ENCODE measurements at regions not wholly inside any gene's neighbourhood (a gene's known extent, or its start where the extent isn't known, plus 50 kb on each side); places are given as distances from the start of the nearest gene placed in this dataset.

DNA sequence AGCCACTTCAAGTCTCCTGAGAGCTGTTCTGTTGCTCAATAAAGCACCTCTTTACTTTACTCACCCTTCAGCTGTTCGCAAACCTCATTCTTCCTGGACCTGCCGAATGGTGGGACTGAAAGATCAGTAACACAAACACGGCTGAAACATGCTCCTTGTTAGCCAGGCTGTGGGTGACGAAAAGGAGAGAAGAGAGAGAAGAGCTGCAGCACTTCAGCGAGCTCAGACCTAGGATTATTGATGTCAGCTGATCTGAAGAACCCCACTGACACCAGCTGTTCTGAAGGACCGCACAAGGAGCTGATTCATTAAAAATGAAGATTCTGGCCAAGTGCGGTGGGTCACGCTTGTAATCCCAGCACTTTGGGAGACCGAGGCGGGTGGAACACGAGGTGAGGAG, 2020.0 kb upstream of the ADGRL3 start:
- intact Hi-C loops (cut with DNase I), result no loop called here

GRCh38 chr4:59180969-59181368, 2019.2 kb upstream of the ADGRL3 start:
- H3K36me3 ChIP-seq (replicated peaks in 1 of 2), result no peaks in the 10 kb centered on the region
- no peak for DNase-seq
- no peak overlapping the region for H3K27ac ChIP-seq
- H3K9me3 ChIP-seq (replicated peaks in 1 of 3), result no peaks in the 10 kb centered on the region
- intact Hi-C loops (cut with DNase I), result no loop called here
- TF ChIP-seq POLR2A (IDR thresholded peaks at IDR 0.05) (no peak), CTCF (IDR thresholded peaks at IDR 0.05) (no peak)
- H3K4me3 ChIP-seq, result no peak overlapping the region
- H3K27me3 ChIP-seq, result no peaks in the 10 kb centered on the region
- H3K4me1 ChIP-seq (replicated peaks in 1 of 2), result no peaks in the 10 kb centered on the region

More for the DNA sequence above, 2020.0 kb upstream of the ADGRL3 start:
- no peaks in the 10 kb centered on the region for H3K9me3 ChIP-seq (replicated peaks in 1 of 3)
- H3K27ac ChIP-seq, result no peak overlapping the region
- no peak for TF ChIP-seq CTCF (IDR thresholded peaks at IDR 0.05)
- no peak for TF ChIP-seq POLR2A (IDR thresholded peaks at IDR 0.05)
- no peak for DNase-seq
- no peak overlapping the region for H3K4me3 ChIP-seq
- no peaks in the 10 kb centered on the region for H3K36me3 ChIP-seq (replicated peaks in 1 of 2)
- no peaks in the 10 kb centered on the region for H3K4me1 ChIP-seq (replicated peaks in 1 of 2)
- WGBS, 4 donors, result 71 to 81% (median 76%) methylated on average over 11 of the region's 11 CpGs
- no peaks in the 10 kb centered on the region for H3K27me3 ChIP-seq

DNA sequence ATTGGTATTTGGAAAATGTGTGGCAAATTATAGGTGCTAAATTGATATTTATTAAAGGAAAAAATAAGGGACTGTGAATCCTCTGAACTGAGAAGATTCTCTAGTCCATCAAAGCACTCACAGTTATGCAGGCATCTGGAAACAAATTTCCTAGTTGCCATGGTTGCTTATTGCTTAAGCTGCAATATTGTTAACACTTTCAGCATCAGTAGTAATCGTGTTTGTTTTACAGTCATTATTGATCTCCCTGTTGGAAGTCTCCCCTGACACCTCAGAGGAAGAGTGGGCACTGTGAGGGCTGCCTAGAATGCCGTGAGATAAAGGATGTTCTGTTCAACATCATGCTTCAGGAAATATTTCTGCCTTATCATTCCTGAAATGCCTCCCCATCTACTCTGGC, 2004.3 kb upstream of the ADGRL3 start:
- Histone ChIP-seq H3K36me3 (replicated peaks in 1 of 2) (no peaks in the 10 kb centered on the region), H3K9me3 (replicated peaks in 1 of 3) (no peaks in the 10 kb centered on the region), H3K27me3 (no peaks in the 10 kb centered on the region), H3K4me1 (replicated peaks in 1 of 2) (no peaks in the 10 kb centered on the region), H3K27ac (no peak overlapping the region), H3K4me3 (no peak overlapping the region)
- no peak for DNase-seq
- TF ChIP-seq POLR2A (IDR thresholded peaks at IDR 0.05) (no peak), CTCF (IDR thresholded peaks at IDR 0.05) (no peak)
- WGBS, 4 donors, result 19 to 38% (median 37%) methylated on average over 2 of the region's 2 CpGs
- intact Hi-C loops (cut with DNase I), result no loop called here

DNA sequence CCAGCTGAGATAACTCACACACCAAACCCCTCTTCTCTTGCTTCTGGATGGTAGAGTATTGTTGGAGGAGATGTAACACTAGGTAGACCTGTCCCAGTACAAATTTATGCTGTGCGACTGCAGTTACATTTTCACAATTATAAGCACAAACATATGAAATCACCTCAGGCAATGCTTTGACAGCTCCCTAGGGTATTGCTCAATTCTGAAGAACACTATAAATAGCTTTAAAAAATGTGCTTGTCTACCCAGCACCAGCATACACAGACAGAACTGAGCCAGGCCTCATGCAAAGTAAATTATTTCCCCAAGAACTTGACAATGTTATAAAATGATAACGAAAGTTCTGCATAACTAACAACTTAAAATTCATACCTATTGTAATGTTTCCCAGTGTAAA, 1999.1 kb upstream of the ADGRL3 start:
- H3K4me1 ChIP-seq (replicated peaks in 1 of 2), result no peaks in the 10 kb centered on the region
- WGBS, 4 donors, result 58 to 73% (median 67%) methylated on average over 2 of the region's 2 CpGs
- no peak overlapping the region for H3K4me3 ChIP-seq
- intact Hi-C loops (cut with DNase I), result no loop called here
- no peak for DNase-seq
- H3K36me3 ChIP-seq (replicated peaks in 1 of 2), result no peaks in the 10 kb centered on the region
- H3K9me3 ChIP-seq (replicated peaks in 1 of 3), result no peaks in the 10 kb centered on the region
- TF ChIP-seq POLR2A (IDR thresholded peaks at IDR 0.05), result no peak
- no peak for TF ChIP-seq CTCF (IDR thresholded peaks at IDR 0.05)
- H3K27ac ChIP-seq, result no peak overlapping the region
- H3K27me3 ChIP-seq, result no peaks in the 10 kb centered on the region
